Activated B cell treated with CpG ODN at 0.5 μM for 24 hours (primary cell): ENCODE measurements at regions not wholly inside any gene's neighbourhood (a gene's known extent, or its start where the extent isn't known, plus 50 kb on each side); places are given as distances from the start of the nearest gene placed in this dataset.

Experiments
- ATAC-seq: fragments of 200-7000 bp; cut with Tn5 transposase; one replicate; pipeline ENCODE4 v1.10.0; 2021; ENCODE audit warnings: low read depth, mild to moderate bottlenecking, moderate library complexity
- CTCF ChIA-PET: fragments of 350-600 bp; sonication (Branson Sonifier 250); formaldehyde crosslinking; loops from one replicate; lab custom pipeline; 2021; ENCODE audit warnings: antibody characterized with exemption; lab: Charles Lee
- POLR2A ChIA-PET: fragments of 350-600 bp; sonication (Branson Sonifier 250); formaldehyde crosslinking; loops from one replicate; lab custom pipeline; 2021; ENCODE audit warnings: antibody characterized with exemption; lab: Charles Lee
- DNase-seq: peaks from one replicate; pipeline ENCODE4 v3.0.0; 2022
- H3K27ac Mint-ChIP-seq: one replicate; pipeline ENCODE4 v1.8.0; 2020; ENCODE audit warnings: mixed read lengths
- H3K27me3 Mint-ChIP-seq: one replicate; pipeline ENCODE4 v1.8.0; 2021; ENCODE audit warnings: mixed read lengths
- H3K36me3 Mint-ChIP-seq: one replicate; pipeline ENCODE4 v1.8.0; 2021; ENCODE audit warnings: low read depth, mixed read lengths
- H3K4me1 Mint-ChIP-seq: one replicate; pipeline ENCODE4 v1.8.0; 2021; ENCODE audit warnings: mixed read lengths
- H3K4me3 Mint-ChIP-seq: one replicate; pipeline ENCODE4 v1.8.0; 2020; ENCODE audit warnings: mild to moderate bottlenecking, mixed read lengths
- H3K9me3 Mint-ChIP-seq: one replicate; pipeline ENCODE4 v1.8.0; 2020; ENCODE audit warnings: mixed read lengths
- intact Hi-C: fragments of 100-400 bp; cut with micrococcal nuclease; formaldehyde crosslinking; loops from one replicate; pipeline ENCODE4 v1.15.1; 2024
- TF ChIP-seq, protein P1 (sequence below): fragments of 200-600 bp; IDR thresholded peaks from one replicate; pipeline ENCODE4 v1.8.0; 2022; ENCODE audit warnings: antibody characterized with exemption, mild to moderate bottlenecking

DNA sequence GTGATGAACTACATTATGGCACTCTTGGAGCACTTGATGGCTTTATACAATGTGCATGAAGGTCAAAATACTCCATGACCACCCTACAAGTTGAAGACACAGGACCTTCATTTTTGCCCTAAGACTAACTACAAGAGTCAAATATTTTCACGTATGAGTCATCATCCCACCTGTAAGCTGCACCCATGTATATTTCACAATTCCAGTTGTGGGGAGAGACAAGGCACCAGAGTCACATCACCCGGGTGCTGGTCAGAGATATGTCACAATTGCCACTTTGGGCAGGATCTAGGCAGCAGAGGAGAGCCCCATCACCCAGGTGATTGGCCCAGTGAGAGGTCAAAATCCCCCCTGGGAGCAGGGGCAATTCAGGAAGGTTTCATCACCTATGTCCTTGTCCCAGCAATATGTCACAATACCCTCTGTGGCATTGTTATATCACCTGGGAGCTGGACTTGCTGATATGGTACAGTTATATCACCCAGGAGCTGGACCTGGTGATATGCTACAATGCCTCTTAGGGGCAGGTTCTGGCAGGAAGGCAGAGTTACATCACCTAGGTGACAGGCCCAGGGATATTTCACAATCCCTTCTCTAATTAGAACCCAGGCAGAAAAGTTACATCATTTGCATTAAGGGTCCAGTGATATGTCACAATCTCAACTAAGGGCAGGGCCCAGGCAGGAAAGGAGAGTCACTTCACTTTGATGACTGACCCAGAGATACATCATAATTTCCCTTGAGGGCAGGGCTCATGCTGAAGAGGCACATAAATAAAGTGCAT lies 1839.2 kb downstream of the TP53TG3F start:
- intact Hi-C loops: no loop called here
- Mint-ChIP-seq H3K4me3 (no peak overlapping the region), H3K4me1 (no peaks in the 10 kb centered on the region), H3K9me3 (peaks cover 20% of the 10 kb centered on the region), H3K36me3 (no peaks in the 10 kb centered on the region), H3K27ac (no peak overlapping the region), H3K27me3 (no peaks in the 10 kb centered on the region)
- TF ChIP-seq, protein P1, sequence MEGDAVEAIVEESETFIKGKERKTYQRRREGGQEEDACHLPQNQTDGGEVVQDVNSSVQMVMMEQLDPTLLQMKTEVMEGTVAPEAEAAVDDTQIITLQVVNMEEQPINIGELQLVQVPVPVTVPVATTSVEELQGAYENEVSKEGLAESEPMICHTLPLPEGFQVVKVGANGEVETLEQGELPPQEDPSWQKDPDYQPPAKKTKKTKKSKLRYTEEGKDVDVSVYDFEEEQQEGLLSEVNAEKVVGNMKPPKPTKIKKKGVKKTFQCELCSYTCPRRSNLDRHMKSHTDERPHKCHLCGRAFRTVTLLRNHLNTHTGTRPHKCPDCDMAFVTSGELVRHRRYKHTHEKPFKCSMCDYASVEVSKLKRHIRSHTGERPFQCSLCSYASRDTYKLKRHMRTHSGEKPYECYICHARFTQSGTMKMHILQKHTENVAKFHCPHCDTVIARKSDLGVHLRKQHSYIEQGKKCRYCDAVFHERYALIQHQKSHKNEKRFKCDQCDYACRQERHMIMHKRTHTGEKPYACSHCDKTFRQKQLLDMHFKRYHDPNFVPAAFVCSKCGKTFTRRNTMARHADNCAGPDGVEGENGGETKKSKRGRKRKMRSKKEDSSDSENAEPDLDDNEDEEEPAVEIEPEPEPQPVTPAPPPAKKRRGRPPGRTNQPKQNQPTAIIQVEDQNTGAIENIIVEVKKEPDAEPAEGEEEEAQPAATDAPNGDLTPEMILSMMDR: no peak
- ChIA-PET CTCF (no interaction called here), POLR2A (no interaction called here)
- ATAC-seq (no peak), DNase-seq (no peak)

DNA sequence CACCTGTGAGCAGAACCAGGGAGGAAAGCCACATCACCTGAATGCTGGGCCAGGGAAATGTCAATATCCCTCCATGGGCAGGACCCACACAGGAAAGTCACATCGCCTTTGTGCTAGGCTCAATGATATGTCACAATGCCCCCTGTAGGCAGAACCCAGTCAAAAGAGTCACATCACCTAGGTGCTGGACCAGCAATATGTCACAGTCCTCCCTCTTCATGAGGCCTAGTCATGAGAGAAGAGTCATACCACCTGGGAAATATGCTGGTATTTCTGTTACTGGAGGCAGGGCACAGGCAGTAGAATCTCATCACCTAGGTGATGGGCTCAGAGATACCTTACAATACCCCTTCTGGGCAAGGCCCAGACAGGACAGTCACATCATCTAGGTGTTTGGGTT lies 1843.4 kb downstream of the TP53TG3F start:
- TF ChIP-seq, protein P1: no peak
- POLR2A ChIA-PET: no interaction called here
- CTCF ChIA-PET: no interaction called here
- Mint-ChIP-seq H3K4me3 (no peak overlapping the region), H3K36me3 (no peaks in the 10 kb centered on the region), H3K9me3 (peaks cover 5% of the 10 kb centered on the region), H3K27me3 (no peaks in the 10 kb centered on the region), H3K4me1 (no peaks in the 10 kb centered on the region), H3K27ac (no peak overlapping the region)
- ATAC-seq (no peak), DNase-seq (no peak)
- intact Hi-C loops: loop anchor here (10.0 kb wide), 1 partner anchor 48 kb away; no protein-coding TSS in a partner anchor

DNA sequence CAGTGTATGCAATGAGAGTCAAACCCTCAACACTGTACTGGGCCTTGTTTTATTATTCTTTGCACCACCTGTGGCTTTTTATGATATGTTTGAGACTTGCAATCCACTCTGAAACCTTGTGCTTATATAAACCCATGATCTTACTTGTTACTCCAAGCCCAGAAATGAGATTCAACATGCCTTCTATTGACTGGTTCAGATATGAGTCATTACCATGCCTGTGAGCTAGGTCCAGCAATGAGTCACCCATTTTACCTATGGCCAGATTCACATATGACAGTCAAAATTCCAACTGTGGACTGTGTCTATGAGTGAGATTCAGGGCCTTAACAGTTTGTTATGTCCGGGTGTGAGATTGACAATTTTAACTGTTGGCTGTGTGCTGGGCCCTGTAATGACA lies 1846.1 kb downstream of the TP53TG3F start:
- intact Hi-C loops: loop anchor here (10.0 kb wide), 1 partner anchor 51 kb away; no protein-coding TSS in a partner anchor
- peaks cover 6% of the 10 kb centered on the region for H3K9me3 Mint-ChIP-seq
- CTCF ChIA-PET: no interaction called here
- H3K4me3 Mint-ChIP-seq: no peak overlapping the region
- DNase-seq (no peak), ATAC-seq (no peak)
- H3K36me3 Mint-ChIP-seq: no peaks in the 10 kb centered on the region
- H3K4me1 Mint-ChIP-seq: no peaks in the 10 kb centered on the region
- POLR2A ChIA-PET: no interaction called here
- H3K27me3 Mint-ChIP-seq: no peaks in the 10 kb centered on the region
- TF ChIP-seq, protein P1: no peak
- H3K27ac Mint-ChIP-seq: no peak overlapping the region

DNA sequence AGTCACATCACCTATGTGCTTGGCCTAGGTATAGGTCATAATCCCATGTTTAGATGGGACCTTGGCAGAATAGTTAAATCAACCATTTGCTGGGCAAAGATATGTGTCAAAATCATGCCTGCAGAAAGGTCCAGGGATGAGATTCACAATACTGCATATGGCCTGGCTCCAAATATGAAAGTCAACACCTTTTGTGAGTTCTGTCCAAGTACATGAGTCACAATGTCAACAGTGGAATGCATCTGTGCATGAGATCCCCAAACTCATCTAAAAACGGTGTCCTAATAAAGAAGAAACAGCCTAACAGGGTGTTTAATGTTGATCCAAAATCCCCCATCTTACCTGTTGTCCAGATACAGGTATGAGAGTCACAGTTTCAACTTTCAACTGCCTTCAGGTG lies 1847.5 kb downstream of the TP53TG3F start:
- ChIA-PET POLR2A (no interaction called here), CTCF (no interaction called here)
- Mint-ChIP-seq H3K4me1 (no peaks in the 10 kb centered on the region), H3K27me3 (no peaks in the 10 kb centered on the region), H3K27ac (no peak overlapping the region), H3K36me3 (no peaks in the 10 kb centered on the region), H3K9me3 (peaks cover 3% of the 10 kb centered on the region), H3K4me3 (no peak overlapping the region)
- TF ChIP-seq, protein P1: no peak
- intact Hi-C loops: loop anchor here (10.0 kb wide), 1 partner anchor 52 kb away; no protein-coding TSS in a partner anchor
- no peak for DNase-seq
- ATAC-seq: no peak

DNA sequence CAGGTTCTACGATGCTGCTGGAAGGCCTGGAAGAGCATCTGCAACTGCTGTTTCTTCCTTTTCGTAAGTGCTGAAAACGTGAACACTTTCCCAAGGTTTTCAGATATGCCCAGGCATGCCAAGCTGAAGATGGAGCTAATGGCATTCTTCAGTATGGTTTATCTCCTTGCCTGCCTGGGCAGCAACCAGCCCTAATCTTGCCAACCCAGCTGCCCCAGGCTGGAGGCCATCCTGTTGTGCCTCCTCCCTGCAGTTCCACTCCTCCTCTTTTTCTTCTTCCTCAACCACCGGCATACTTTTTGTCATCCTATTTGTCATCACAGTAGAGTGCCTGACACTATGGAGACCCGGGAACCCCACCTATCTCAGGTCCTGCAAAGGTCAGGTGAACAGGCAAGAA lies 1849.3 kb downstream of the TP53TG3F start:
- CTCF ChIA-PET: no interaction called here
- Mint-ChIP-seq H3K36me3 (no peaks in the 10 kb centered on the region), H3K4me1 (no peaks in the 10 kb centered on the region), H3K27ac (no peak overlapping the region), H3K9me3 (peaks cover 15% of the 10 kb centered on the region), H3K27me3 (no peaks in the 10 kb centered on the region), H3K4me3 (no peak overlapping the region)
- TF ChIP-seq, protein P1: no peak
- ATAC-seq (no peak), DNase-seq (no peak)
- POLR2A ChIA-PET: no interaction called here
- intact Hi-C loops: loop anchor here (10.0 kb wide), 1 partner anchor 54 kb away; no protein-coding TSS in a partner anchor
